Fibroblast of skin of back (primary cell): ENCODE measurements at regions not wholly inside any gene's neighbourhood (a gene's known extent, or its start where the extent isn't known, plus 50 kb on each side); places are given as distances from the start of the nearest gene placed in this dataset.

Experiments used
- DNase-seq: peaks from one replicate; pipeline ENCODE4 v3.0.0-alpha.2; 2013

DNA sequence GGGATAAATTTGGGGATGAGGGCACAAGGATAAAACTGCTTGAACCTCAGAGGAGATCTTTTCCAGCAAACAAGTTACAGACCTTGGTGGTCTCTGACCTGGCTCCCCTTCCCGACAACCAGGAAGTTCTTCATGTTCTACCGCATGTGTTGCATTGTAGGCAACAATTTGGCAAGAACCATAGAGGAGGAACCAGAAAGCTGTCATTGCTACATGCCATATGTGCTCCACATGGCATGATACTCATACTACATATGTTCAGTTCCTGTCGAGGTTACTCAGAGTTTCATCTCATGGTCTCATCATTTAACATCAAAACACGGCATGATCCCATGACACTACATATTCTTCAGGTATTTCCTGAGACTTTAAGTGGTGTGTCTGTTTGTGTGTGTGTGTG, 235.9 kb downstream of the OR13H1 start:
- DNase-seq, result no peak

DNA sequence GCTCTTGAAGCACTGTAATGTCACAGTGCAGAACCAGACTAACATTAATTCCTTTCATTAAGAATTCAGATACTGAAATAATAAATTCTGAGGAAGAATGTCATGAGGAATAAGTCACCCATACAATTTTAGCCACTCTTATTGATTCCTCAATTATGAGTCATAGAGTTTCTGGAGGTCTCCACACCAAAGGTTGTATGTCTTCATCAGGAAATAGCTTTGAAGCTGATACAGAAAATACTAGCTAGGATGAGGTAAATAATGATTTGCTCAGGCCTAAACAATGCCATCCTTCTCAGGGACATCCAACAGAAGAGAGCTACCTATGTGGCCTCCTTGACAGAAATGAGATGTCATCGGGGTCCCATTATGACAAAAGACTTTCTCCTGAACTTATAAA, 238.8 kb downstream of the OR13H1 start:
- DNase-seq, result no peak

DNA sequence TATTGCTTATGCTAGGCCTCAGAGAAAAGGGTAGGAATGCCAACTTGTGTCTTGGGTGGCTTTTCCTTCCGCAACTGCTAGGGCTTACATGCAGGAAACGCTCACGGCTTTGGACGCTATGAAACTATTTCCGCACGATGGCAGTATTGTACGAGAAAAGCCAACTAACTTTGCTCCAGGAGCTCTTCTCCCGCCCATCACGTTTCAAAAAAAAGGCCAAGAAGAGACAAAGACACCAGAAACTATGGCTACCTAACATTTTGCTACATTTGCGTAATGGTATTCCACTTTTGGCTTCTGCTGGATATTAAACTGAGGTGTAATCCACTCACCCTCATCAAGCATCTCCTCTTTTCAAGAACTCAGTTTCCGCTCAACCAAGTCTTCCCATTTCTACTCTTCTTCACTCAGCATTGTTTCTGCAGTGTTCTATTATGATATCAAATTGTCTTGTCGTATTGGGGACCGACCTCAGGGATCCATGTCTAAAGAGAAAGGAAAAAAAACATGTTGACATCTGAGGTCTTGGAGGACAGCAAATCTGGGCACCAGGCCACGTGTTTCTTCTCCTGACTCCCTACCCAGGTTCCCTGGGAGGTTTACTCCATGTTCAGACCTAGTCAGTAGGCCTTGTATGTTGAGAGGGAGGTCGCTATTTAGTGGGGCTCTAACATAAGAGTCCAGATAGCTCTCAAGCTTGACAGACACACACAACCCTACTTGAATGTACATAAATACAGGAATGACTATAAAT, 239.4 kb upstream of the STK26 start:
- no peak for DNase-seq

DNA sequence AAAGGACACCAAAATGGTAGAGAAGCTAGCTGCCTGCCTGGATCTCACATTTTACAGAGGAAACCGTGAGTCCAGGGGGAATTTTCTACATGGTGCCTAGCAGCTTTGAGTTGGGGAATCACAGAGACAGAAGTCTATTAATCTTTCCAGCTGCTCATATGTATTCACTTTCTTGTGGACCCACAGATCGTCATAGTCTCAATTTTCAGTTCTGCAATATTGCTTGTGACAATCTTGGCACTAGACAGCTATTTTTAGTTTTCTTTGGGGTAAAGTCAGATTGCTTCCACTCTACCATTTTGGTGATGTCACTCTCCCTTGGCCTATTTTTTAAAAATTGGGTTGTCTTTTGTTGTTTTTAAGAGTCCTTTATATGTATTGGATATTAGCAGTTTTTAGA, 233.4 kb upstream of the STK26 start:
- no peak for DNase-seq

DNA sequence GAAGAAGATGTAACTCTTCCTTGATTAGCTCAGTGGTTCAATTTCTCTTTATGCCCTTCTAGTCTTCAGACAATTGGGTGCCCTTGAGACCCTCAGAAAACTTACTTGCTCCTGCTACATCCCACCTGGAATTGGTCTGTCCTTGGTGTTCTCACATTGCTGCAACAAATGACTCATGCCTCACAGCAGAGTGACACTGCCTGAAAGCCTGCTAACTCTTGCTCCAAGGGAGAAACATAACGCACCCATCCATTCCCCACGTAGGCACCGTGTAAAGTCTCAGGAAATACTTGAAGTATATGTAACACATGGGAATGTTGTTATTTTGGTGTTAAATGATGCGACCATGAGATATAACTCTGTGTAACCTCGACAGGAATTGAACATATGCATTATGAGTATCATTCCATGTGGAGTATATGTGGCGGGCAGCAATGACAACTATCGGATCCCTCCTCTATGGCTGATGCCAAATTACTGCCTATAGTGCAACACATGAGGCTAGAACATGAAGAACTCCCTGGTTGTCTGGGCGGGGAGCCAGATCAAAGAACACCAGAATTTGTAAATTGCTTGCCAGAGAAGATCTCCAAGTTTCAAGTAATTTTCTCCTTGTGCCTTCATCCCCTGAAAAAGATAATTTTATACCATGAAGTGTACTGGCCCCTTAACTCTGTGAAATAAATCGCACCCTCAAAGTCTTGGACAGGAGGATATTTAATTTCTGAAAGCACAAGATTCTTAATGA, 231.3 kb upstream of the STK26 start:
- no peak for DNase-seq

DNA sequence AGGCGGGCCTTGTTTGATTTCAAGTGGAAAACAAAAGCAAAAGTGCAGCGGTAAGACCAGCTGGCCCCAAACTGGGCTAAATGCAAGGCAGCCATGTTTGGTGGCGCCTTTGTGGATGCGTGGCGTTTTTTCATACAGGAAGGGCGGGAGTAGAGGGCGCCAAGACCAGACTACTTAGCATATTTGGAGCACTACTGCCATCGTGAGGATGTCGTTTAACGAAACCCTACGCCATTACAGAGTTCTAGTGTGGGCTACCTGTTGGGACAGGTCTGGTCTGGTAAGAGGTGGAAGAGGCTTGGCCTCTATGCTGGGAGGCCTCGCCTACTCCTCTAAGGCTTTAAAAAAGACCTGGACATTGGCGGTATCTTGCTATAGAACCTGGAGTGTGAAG, 230.7 kb upstream of the STK26 start:
- no peak for DNase-seq

DNA sequence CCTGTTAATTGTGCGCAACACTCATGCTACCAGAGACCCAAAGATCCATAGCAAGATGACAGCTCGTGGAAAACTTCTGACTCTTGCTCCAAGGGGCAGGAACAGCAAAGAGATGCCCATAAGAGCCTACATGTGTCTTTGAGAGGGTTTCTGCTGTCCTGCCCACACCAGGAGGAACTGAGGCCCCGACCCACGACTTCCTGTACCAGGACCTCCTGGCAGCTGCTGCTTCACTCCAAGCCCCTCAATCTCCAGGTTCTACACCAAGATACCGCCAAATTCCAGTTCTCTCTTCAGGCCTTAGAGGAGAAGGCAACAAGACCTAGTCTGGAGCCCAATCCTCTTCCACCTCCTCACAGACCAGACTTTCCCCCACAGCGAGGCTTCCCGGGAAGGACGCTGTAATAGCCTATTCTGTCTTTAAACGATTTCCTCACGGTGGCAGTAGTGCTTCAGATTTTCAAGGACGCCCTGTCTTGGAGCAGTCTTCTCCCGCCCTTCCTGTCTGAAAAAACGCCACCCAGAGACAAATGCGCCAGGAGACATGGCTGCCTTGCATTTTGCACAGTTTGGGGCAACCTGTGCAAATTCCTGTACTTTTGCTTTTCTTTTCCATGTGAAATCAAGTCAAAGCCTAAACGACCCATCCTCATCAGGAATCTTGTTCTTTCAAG, 230.2 kb upstream of the STK26 start:
- no peak for DNase-seq

DNA sequence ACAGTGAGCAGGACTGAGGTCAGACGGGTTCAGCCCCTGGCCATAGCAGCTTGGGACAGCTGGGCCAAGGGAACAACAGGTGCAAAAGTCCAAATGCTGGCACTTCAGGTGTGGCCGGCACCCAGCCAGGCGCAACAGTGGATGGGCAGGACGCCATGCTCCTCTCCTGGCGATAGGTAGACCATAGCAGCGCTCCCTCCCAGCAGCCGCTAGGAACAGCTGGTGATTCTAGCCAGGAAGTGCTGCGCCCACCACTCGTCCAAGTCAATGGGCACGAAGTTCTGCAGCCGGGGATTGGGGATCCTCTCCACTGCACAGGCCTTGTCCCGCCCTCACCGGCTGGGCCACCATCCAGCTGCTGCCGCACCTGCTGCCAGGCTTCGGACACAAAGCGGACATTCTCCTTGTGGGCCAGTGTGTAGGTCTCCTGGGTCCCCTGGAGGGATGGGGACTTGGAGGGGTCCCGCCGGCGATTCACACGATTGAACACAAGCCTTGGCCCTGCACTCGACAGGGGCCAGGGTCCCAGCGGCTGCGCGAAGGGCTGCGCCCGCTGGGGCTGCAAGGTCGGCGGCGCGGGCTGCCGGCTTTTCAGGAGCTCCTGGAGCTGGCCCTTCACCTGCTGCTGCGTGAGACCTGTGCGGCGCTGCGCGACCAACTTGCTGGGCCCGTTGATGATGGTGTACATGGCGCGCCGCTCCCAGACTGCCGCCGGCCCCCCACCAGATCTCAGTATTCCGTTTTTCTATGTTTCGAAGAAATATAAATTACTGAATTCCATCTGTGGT, 227.5 kb upstream of the STK26 start:
- no peak for DNase-seq

DNA sequence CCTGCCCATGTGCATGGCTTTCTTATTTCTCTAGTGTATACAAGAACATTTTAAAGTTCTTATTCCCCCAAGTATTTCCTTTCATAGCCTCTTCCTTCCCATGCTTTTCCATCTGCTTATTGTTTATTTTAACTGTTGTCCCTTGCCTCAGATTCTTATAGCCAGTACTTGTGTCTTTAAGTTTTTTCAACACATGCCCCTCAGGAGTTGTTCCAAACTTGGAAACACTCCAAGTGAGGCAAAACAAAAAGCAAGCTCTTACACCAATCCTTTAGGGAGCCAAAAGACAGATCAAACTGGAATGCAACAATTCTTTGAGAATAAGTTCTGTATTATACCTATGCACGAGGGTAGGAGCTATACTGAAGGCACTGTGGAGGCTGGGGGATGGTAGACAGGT, 222.0 kb upstream of the STK26 start:
- DNase-seq, result no peak

DNA sequence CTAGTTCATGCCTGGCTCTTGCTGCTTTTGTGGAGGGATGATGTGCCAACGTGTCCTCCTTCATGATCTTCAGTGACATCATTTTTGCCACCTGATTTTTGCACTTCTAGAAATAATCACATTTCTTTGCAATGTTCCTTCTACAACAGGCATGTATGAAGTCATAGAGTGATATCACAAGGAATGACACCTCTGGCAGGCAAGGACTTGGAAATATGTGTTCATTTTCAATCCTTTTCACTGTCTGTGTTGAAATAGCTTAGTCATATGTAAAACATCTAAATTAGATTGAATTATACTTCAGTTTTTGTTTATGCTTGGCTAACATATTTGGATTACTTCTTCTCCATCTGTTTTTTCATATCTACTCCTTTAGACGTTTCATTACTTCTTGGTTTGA, 221.2 kb upstream of the STK26 start:
- no peak for DNase-seq

DNA sequence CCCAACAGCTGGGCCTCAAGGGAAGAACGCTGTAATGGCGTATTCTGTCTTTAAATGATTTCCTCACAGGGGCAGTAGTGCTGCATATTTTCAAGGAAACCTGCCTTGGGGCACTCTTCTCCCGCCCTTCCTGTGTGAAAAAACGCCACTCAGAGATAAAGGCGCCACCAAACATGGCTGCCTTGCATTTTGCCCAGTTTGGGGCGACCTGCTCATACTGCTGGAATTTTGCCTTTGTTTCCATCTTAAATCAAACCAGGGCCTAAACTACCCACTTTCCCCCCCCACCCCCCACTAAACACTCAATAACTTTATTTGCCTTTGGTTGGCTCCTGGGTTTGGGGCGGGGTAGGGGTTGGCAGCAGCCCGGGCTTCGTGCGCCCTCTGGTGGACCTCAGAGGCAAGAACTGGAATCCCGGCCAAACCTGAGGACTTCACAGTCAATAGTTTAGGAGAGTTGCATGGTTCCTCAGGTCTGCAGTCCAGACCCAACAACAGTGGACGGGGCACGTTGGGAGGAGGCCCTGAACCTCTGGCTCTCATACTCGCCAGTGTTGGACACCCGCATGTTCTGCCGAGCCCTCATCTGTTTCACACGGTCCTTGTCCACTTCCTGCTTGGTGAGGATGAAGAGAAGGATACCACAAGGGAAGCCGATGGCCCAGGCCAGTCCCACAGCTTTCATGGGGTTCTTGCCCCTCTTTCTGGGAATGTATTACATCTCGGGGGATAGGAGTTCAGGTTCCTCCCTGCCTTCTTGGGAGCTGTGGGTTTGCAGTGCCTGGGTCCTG, 220.1 kb upstream of the STK26 start:
- DNase-seq, result no peak

DNA sequence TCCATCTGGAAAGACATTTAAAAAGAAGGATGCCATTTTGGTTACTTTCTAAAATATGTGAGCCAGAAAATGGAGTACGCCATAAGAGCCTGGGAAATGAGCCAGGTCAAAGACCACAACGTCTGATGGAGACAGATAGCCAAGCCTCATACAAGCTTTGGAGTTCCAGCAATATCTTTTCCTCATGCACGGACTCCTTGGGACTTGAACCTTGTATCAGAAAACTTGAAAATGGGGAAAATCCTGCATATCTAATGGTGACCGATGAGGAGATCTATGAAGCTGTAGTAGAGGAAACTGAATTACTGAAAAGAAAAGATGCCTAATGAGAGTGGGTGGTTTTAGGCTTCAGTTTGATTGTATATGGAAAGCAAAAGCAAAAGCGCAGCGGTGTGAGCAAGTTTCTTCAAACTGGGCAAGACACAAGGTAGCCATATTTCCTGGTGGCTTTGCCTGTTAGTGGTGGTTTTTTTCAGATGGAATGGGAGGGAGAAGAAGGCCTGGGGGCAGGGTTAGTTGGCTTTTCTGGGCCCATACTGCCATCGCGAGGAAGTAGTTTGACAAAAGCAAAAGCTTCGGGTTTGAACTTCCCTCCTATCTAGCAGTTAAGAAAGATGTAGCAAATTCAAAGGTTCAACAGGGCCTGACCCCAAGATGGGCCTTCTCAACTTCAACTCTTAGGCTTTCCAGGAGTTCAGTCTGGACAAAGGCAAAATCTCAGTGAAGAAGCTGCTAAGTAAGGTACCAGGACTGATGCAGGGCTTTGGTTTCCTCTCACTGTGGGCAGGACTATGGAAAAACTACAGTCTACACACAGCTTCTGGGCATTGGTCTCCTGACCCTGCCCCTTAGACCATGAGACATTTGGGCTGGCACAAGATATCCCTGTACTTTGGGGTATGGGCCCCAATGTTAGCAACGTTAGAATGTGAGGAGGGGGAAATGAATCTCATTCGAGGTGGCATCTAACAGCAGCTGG, 210.0 kb upstream of the STK26 start:
- no peak for DNase-seq

DNA sequence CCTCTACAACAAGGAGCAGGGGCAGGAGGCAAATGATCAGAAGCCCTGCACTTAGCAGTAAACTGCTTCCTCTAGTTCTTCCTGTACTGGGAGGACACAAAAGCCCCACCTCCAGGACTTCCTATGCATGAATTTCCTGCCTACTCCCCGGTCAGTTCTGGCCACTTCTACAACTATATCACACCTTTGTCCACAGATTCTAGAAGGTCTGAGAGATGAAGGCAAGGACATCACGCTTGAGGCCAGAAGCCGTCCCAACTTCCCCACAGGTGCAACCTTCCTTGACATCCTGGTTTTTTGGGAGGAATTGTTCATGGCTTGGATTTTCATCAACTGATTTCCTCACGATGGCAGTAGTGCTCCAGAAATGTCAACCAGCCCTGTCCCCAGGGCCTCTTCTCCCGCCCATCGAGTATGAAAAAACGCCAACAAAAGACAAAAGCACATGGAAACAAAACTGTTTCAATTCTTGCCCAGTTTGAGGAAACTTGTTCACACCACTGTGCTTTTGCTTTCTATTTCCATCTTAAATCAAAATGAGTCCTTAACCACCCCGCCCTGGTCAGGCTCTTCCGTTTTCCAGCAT, 206.5 kb upstream of the STK26 start:
- peak; percentile 48 for DNase-seq

DNA sequence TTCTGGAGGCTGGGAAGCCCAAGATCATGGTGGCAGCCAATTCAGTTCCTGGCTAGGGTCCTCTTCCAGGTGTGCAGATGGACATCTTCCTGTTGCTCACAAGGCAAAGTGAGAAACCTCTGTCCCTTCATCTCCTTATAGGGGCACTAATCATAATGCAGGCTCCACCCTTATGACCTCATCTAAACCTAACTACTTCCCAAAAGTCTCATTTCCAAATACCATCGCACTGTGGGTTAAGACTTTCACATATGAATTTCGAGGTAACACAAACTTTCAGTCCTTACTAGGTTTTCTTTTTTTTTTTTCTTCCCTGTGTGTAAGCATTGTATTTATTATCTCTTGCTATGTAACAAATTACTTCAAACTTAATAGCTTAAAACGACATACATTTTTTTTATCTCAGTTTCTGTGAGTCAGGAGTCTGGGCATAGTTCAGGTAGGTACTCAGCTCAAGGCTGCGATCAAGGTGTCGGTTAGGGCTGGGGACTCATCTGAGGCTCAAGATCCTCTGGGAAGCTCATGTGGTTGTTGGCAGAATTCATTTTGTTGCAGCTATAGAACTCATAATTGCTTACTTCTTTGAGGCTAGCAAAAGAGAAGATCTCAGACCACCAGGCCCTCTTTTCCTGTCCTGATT, 204.7 kb upstream of the STK26 start:
- no peak for DNase-seq

DNA sequence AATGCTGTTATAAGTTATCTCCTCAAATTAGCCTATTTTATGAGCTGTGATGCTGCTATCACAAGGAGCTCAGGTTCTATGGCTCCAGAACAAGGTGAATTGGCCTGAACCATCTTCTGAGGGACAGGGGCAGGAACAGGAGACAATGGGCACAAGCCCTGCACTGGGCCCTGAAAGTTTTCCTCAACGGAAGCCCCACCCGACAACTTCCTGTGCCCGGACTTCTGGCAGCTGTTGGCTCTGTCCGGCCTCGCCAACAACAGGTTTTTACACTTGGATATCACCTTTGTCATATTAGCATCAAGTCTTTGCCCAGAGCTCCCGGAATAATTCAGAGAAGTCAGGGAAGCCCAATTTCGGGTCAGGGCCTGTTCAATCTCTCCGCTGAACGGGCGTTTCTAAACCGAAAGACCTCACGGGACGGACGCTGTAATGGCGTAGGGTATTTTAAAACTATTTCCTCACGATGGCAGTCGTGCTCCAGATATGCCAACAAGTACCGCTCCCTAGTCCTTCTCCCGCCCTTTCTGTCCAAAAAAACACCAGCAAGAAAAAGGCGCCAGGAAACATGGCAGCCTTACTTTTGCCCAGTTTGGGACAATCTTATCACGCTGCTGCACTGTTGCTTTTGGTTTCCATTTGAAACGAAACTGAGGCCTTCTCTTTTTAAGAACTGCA, 201.0 kb upstream of the STK26 start:
- no peak for DNase-seq

DNA sequence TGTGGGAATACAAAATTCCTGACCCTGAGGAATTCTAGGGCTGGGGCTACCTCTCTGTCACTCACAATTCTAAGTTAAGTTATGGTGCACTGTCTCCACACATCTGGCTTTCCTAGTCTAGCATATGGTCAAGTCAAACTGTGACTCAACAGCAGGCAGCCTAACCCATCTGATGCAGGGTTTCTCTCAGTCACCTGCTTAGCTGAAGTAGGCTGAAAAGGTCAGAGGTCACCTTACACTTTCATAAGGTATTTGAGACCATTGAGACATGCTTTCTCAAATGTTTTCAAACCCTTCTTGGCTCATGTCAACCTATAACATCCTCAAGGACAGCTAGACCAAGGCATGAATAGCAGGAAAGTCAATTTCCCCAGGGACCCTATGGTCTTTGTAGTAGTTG, 196.5 kb upstream of the STK26 start:
- DNase-seq, result no peak

DNA sequence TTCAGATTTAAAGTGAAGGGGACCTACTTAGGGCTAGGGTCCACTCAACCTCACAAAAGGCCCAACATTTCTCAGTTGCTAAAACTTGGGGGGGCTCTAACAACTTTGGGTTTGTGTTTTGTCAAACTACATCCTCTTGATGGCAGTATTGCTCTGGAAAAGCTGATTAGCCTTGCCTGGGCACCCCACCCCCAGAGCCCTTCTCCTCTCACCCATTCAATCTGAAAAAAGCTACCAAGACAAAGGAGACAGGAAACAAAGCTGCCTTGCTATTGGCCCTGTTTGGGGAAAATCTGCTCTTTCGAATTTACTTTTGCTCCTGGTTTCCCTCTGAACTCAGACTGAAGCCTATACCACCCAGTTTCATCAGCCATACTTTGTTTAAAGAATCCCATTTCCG, 195.2 kb upstream of the STK26 start:
- DNase-seq, result peak; percentile 5

DNA sequence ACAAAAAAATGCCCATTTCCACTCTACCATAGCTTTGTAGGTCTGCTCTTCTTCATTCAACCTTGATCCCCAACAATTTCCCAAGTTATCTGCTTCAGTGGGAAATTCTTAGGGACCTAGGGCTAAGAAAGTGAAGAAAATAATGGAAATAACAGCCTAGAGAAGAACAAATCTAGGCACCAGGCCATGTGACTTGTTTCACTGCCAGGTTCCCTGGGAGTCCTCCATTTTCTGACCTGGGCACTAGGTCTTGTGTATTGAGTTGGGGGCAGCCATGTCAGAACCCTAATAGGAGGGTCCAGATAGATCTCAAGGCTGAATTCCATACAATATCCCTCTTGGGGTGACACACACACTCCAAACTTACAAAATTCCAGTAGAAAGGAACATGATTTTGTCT, 194.6 kb upstream of the STK26 start:
- no peak for DNase-seq
